HTR-8/SVneo (cell line): ENCODE measurements at regions not wholly inside any gene's neighbourhood (a gene's known extent, or its start where the extent isn't known, plus 50 kb on each side); places are given as distances from the start of the nearest gene placed in this dataset.
"Not testable (repeated sequence)": the region's sequence is repeated elsewhere in the genome, so short reads cannot be mapped to it uniquely, and the experiment has no call there.

Experiments
- DNase-seq: peaks from one replicate; pipeline ENCODE4 v3.0.0; 2011; ENCODE audit warnings: low spot score, mixed read lengths; ENCODE audit not compliant: insufficient read length
- FAIRE-seq: peaks from 2 replicates; lab custom pipeline; 2011; peaks lifted over from hg19 to GRCh38; lab: Jason Lieb, UNC

DNA sequence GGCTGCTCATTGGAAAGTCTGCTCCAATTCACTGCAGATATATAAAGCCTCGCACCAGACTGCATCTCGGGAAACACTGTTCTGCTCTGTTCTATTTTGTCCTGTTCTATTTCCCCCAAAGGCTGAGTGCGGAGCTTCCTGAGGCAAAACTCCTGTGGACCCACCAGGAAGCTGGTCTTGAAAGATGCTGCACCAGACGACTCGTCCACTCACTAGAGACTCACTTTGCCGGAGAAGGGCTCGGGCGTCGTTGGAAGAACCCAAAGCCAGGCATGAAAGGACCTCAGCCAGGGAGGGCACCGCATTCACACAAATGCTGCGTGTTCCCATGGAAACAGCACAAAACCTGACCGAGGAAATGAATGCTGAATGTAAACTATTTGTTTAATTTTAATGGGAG, 331.2 kb upstream of the SFSWAP start:
- no peak for FAIRE-seq
- no peak for DNase-seq

DNA sequence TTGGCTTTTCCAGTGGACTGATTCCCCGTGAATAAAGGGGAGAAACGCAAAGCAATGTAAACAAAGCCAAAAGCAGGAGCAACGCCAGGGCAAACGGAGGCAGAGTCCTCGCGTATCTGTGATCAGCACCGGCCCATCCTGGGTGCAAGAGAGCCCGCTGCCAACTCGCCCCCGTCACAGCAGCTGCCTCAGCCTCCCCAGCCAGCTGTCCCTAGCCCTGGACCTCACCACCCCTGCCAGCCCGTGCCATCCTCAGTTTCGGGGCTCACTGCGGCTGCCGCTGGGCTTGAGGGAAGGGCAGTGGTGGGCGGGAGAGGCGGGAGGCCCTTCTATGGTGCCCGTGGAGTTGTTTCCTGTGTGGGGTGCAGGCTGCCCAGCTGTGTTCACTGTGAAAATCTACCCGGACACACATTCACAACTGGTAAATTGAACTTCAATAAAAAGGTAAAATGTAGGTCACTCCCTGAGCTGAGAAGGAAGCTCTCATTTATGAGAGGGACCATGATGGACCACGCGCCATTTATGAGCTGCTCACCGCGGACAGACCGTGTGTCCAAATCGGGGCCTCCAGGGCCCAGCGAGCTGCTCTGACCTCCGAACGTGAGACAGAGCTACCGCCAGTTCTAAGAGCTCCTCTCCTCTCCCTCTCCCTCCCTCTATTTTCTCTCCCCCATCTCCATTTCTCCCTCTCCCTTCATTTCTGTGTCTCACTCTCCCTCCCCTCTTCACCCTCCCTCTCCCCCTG, 330.5 kb upstream of the SFSWAP start:
- no peak for DNase-seq
- FAIRE-seq = no peak

DNA sequence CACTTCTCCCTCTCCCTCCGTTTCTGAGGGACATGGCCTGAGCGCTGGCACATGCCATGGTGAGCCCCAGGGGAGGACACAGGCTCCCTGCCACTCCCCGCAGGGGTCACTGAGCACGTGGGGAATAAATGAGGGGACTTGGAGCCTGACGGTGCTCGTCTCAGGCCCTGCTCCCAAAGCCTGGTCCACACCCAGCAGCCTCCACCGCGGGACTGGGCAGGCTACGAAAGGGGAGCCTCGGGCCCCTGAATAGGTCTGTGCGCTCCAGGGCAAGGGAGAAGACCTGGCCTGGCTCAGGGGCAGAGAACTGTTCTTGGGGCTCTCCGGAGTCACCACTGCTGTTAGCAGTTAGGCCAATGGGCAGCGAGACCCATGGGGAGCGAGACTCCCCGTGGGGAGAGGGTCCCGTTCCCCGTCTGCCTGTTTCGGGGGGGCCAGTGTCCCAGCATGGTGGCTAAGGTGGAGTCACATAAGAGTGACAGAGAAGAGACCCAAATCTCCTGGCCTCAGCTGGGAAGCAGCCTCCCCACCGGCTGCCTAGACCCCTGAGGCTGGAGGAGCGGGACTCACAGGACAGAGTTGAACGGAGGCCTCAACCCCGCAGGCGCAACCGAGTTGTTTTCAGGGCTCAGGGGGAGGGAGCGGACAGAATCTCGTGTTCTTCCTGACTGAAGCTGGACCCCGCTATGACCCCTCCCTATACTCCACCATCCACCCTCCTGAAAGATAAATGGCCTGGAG, 329.8 kb upstream of the SFSWAP start:
- no peak for FAIRE-seq
- no peak for DNase-seq

DNA sequence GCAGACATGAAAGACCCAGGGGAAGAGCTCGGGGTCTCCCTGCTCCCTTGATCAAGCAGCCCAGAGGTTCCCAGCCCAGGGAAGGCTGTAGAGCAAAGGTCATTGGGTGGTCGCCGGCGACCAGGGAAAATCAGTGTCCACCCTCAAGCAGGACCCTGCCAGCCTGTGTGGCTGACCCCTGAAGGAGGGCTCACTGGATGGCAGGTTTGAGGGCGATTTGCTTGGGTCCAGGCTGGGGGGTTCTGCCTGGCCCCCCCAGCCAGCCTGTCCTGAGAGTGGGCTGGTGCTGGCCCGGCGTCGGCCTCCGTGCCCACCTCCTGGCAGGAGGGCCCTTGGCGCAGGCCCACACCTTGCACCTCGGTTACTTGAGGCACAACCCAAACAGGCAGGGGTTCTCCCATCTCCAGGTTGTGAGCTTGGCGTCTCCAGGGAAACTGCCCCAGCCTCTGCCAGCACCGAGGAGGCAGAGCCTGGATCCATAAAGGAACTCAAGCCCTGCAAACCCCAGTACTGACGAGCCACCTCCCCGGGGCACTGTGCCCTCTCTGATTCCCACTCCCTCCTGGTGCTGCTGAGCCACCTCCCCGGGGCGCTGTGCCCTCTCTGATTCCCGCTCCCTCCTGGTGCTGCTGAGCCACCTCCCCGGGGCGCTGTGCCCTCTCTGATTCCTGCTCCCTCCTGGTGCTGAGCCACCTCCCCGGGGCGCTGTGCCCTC, 329.0 kb upstream of the SFSWAP start:
- DNase-seq (no peak), FAIRE-seq (no peak)

DNA sequence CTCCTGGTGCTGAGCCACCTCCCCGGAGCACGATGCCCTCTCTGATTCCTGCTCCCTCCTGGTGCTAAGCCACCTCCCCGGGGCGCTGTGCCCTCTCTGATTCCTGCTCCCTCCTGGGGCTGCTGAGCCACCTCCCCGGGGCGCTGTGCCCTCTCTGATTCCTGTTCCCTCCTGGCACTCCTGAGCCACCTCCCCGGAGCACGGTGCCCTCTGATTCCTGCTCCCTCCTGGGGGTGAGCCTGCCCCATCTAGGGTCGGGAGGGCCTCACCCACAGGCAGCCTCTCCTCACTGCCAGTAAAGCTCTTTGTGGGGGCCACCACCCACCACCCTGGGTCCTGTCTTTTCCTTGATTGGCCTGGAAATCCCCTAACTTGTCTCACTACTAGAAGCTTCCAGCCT, 327.6 kb upstream of the SFSWAP start:
- no peak for FAIRE-seq
- DNase-seq = no peak

DNA sequence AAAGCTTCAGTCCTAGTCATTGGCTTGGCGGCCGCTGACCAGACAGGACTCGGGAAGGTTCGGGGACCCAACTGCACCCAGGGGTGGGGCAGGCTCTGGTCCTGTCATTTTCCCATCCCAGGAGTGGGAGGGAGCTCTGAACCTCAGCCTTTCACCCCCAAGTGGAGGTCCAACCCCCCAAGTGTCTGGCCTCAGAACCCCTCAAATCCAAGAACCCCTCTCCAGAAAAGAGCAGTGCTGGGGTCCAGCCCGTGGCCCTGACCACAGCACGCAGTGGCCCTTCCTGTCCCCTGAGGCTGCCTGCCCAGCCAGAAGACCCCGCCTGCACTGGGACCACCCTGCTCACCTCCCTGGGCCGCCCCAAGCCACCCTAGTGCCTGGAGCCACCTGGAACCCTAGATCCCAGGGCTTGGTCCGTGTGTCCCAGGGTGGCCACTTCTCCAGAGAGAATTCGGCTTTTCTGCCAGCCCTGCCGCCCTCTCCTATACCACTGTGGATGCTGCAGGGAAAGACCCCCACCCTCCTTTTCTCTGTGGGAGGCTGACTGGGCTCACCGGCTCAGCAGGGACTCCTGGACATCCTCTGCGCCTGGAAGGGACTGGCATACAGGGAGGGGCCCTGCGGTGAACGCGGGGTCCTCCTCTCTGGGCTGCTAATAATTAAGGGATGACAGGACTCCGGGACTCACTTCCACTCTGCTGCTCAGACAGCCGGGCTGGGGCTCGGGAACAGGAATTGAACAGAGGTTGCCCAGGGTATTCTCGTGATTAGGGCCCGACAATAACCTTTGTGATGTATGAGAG, 326.9 kb upstream of the SFSWAP start:
- no peak for FAIRE-seq
- no peak for DNase-seq

DNA sequence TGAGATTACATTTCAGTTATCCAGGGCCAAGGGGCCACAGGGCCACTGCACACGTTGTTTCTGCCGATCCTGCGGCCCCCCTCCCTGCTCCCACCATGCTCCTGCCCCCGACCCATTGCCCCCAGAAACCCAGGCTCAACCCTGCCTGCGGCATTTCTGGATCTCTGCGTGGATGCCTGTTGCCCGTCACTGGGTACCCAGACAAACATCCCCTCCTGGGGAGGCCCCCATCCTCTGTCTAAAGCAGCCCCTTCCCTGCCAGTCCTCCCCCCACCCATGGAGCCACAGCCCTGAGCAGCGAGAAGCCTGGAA, 326.4 kb upstream of the SFSWAP start:
- FAIRE-seq (no peak), DNase-seq (no peak)

DNA sequence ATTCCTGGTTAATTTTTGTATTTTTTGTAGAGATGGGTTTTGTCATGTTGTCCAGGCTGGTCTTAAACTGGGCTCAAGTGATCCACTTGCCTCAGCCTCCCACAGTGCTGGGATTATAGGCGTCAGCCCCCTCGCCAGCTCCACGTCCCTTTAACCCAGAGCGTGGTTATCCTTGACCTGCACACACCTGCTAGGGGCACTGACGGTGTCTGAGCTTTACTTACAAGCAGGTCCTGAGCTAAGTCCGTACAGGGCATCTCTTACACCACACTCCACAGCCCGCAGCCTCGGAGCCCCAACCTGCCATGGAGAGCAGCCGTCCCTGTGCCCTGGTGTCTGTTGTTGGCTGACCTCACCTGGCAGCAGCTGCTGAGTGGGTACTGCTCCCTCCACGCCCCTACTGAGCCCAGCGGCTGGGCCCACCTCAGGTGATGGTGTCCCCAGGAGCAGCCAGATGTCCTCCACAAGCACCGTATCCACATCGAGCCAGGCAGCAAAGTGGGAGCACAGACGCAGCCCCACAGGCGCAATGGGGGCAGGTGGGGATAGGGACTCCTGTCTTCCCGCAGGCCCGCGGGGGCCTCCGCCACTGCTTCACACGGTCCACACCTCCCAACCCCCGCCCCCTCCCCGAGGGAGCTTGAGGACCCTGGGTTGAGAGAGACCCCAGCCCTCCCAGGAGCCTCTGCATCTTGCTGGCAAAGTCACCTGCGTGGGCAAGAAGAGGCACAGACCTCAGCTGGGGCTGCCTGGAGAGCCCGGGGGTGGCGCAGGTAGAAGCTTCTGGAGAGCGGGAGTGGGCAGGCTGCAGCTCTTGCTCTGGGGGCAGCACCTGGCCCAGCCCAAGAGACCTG, 325.4 kb upstream of the SFSWAP start:
- FAIRE-seq = no peak
- no peak for DNase-seq

DNA sequence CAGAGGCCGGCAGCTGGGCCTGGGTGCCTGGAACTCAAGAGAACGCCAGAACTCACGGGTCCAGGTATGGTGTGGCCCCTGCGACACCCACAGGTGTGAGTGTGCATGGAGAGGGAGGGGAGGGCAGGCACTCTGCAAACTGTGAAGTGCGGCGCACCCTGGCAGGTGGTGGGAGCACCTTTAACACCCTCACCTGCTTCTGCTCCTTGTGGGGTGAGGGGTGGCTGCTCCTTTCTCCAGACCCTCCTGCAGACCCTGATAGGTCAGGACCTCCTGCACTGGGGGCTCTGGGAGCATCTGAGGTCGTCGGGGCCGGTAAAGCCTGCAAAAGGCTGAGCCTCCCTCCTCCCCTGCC, 324.7 kb upstream of the SFSWAP start:
- FAIRE-seq (no peak), DNase-seq (no peak)

DNA sequence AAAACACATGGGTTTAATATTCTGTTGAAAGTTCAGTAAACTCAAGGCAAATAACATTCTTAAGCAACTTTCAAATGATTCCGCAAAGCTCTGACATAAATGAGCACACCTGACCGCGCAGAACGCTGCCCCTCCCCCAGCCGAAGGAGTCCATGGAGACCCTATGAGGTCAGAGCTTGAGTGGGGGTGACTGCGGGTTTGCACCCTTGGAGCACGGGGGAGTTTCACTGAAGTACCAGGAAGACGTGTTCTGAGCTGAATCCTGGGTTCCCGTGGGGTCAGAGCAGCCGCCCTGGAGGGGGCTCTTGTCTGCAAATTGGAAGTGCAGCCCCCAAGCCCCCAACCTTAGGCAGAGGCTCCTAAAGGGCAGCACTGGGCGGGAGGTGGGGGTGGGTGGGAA, 324.1 kb upstream of the SFSWAP start:
- DNase-seq = no peak
- FAIRE-seq = no peak

DNA sequence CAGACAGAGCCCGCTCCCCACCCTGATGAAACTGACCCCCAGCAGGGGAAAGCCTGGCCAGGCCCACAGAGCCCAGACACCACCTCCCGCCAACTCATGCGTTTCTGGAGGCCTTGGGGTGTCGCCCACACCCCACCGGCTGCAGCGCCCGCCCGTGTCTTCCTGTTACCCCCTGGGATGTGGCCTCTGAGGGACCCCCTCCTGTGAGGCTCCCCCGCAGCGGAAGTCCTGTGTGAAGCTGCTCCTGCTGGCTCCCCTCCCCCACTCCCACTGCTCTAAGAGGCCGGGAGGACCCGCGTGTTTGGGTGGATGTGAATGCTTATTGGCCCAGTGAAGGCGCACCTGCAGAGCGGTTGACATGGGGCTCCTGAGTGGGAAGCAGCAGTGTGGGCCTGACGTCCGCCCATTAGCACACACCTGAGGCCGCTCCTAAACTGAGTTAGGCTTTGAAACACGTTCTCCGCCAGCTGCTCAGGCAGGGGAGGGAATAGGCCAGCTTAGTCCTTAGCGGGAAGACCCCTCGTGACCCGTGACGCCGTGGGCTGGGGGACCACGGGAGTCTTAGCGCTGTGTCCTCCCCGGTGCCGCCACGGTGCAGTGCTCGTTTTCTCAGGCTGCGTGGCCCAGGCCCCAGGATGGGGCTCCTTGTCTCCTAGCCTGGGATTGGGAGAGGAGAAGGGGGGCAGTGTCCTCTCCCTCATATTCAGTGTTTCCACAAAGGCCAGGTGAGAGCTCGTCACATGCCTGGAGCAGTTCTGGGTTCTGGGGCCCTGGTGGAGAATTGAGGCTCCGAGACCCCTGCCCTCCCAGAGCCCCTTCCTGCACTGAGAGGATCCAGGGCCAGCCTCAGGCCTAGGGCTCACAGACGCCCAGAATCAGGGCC, 323.4 kb upstream of the SFSWAP start:
- DNase-seq (no peak), FAIRE-seq (no peak)

DNA sequence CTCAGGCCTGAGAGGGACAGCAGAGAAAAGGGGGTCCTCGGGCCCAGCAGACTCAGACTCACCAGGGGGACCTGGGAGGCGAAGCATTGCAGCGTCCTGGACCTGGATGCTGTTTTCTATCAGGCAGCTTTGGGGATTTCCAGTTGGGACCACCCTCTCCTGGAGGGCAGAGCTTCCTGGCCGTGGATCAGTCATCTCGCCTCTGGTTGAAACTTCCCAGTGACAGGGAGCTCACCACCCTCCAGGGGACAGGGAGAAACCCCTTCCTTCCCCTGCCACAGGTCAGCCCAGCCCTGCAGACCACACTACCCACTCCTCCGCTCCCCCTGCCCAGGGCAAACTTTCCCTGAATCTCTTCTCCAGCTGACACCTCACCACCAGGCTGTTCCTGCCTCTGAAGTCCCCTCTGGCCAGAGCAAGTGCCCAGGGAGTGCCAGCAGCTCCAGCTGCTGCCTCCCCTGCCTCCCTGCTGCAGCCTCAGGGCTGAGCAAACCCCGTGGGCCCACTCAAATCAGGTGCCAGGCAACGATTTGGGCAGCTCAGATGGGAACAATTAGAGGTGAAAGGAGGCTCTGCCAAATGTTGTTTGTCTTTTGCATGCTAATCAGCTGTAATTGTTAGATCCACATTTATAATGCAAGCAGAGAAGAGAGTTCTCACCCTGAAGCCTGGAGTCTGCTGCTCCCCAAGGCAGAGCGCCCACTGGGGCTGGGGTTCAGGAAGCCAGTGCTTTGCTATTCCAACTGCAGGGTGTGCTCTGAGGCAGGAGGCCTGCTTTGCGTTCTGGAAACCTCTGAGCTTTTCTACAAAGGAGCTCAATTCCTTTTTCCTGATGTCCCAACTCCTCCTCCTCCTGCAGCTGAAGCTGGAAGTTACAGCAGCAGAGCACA, 322.5 kb upstream of the SFSWAP start:
- peak; percentile 9 for FAIRE-seq
- not testable (repeated sequence) for DNase-seq

DNA sequence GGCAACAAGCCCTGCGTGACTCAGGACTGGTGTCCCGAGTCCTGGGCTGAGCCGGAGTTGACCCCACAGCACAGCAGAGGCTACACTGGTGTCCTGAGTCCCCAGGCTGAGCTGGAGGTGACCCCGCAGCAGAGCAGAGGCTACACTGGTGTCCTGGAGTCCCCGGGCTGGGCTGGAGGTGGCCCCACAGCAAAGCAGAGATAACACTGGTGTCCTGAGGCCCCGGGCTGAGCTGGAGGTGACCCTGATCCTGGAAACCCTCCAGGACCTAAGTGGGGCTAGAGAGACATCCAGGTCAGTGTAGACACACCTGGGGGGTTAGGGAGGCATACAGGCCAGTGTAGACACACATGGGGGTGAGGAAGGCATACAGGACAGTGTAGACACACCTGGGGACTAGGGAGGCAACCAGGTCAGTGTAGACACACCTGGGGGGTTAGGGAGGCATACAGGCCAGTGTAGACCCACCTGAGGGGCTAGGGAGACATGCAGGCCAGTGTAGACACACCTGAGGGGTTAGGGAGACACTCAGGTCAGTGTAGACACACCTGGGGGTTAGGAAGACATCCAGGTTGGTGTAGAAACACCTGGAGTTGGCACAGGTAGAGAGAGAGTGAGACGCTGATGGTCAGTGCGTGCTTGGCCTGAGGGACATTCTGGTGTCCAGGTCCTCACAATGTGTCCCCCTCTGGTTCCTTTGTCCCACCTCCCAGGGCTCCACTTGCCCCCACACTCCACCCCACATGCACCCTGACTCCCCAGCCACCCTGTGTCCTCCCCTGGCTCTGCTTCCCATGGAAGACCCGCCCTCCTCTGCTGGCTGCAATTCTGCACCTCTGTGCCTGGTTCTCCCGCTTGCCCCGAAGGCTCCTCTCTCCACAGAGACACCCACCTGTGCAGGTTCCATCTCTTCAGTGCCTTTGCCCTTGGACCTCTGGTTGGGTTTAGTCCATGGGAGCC, 321.6 kb upstream of the SFSWAP start:
- no peak for DNase-seq
- FAIRE-seq = no peak

DNA sequence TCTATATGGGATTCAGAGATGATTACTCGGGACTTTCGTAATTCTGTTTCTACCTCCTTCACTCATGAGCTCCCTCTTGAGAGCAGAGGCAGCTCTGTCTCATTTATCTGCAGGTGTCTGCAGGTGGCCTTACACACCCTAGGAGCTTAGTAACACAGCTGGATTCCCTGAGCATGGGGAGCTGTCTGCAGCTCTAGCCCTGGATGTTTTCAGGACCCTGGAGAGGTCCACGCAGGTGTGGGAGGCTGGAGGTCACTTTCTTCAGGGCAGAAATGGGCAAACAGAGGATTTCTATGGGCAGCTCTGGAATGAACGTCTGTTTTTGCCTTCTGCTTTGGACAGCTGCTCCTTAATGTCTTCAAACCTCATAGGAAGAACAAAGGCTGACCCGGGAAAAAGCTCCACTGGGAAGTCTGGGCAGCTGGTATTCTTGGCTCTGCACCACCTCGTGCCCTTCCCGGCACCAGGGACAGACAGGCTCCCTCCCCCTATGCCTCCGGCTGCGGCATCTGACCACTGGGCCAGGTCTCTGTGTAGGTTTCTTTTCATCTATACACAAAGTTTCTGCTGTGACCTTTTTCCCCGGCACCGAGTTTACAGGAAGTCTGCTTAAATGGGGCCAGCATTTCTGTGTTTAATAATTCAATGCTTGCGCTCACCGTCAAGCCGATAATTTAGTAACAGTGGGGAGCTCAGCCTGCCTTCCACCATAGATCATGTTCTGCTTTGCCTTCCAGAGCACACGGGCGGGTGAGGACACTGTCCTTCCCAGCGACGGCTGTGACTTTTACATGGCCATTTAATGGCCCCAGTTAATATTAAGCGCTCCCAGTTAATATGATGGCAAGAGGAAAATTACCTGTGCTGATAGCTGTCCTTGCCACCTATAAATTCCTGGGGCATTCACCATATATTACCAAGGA, 320.2 kb upstream of the SFSWAP start:
- FAIRE-seq (no peak), DNase-seq (peak; percentile 30)

DNA sequence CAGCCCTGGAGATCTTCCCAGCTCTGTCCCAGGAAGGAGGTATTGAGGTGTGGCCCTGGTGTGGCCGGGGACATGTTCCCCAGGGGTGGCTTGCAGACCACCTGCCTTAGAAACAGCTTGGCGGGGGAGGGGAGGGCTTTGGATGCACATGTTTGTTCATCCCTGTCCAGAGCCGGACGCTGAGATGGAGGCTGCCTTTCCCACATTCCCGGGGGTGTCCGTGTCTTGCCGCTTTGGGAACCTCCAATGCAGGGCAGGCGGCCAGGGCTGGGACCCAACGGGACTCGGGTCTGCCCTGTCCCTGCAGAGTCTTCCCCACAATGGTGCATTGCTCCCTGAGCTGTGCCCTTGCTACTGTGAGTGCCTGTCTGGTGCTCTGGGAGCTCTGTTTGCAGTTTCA, 319.5 kb upstream of the SFSWAP start:
- FAIRE-seq (no peak), DNase-seq (no peak)

DNA sequence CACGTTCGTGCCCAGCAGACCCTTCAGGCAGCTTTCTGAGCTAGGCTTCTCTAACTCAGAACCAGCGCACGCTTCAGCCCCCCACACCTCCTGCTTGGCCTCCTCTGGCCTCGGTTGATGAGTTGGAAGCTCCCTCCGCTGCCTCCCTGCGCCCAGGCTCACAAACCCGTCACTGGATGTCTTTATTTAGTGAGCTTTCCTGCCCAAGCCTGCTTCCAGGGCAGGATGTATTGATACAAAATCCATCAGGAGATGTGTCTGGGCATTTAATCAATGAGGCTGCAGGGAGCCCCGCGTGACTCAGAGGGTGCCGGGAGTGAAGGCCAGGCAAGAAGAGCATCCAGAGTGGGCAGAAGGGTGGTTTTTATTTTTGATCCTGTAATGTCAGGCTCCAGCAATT, 316.1 kb upstream of the SFSWAP start:
- FAIRE-seq, DNase-seq: not testable (repeated sequence)
